HG03575 (cell line): ENCODE measurements at regions not wholly inside any gene's neighbourhood (a gene's known extent, or its start where the extent isn't known, plus 50 kb on each side); places are given as distances from the start of the nearest gene placed in this dataset.

Source experiments
- ATAC-seq: cut with Tn5 transposase; IDR thresholded peaks from one replicate; pipeline ENCODE4 v1.9.1; 2021; ENCODE audit not compliant: unreplicated experiment, insufficient number of reproducible peaks, low FRiP score; ENCODE audit errors: extremely low read depth

DNA sequence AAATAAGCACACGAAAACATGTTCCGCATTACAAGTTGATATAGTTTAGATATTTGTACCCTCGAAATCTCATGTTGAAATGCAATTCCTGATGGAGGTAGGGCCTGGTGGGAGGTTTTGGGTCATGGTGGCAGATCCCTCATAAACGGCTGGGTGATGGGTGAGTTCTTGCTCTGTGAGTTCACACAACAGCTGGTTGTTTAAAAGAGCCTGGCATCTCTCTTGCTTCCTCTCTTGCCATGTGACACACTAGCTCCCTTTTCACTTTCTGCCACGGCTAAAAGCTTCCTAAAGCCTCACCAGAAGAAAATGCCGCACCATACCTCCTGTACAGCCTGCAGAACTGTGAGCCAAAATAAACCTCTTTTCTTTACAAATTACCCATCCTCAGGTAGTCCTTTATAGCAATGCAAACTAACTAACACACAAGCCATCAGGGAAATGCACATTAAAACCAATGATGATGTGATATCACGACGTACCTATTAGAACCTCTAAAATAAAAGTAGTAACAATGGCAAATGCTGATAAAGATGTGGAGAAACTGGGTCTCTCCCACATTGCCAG, 188.5 kb downstream of the ANAPC1 start:
- ATAC-seq = no peak

DNA sequence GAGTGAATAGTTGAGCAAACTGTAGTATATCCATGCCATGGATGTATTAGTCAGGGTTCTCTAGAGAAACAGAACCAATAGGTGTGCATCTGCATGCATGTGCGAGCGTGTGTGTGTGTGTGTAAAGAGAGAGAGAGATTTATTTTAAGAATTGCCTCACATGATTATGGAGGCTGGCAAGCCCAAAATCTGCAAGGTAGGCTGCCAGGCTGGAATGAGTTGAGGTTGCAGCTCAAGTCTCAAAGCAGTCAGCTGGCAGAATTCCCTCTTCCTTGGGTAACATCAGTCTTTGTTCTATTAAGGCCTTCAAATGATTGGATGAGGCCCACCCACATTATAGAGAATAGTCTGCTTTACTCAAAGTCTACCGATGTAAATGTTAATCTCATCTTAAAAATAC, 187.8 kb downstream of the ANAPC1 start:
- ATAC-seq = no peak

DNA sequence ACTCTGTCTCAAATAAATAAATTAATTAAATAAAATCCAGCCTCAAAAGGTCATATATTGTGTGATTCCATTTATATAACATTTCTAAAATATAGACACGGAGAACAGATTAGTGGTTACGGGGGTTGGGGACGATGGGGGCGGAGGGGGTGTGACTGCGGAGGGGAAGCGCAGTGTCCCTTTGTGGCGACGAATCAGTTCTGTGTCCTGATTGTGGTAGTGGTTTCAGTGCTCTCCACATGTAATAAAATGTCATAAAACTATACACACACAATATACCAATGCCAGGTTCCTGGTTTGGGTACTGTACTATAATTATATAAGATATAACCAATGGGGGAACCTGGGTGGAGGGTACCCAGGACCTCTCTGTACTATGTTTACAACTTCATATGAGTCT, 186.4 kb downstream of the ANAPC1 start:
- no peak for ATAC-seq

DNA sequence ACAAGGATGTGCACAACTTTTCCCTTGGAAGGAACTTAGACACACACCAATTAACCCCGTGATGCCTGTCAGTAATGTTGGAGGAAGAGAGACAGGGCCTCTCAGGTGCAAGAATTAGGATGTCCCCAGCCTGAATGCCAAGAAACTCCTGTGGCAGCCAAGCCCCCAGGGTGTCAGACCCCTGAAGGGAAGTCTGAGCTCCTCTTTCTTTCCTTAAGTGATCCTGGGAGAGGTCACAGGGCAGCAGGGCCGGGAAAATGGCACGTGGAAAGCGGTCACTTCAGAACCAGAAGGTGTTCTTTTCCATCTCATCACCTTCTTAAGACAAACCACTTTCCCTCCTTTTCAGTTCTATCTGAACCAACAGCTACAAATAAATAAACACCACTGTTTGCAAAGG, 185.9 kb downstream of the ANAPC1 start:
- ATAC-seq = no peak

DNA sequence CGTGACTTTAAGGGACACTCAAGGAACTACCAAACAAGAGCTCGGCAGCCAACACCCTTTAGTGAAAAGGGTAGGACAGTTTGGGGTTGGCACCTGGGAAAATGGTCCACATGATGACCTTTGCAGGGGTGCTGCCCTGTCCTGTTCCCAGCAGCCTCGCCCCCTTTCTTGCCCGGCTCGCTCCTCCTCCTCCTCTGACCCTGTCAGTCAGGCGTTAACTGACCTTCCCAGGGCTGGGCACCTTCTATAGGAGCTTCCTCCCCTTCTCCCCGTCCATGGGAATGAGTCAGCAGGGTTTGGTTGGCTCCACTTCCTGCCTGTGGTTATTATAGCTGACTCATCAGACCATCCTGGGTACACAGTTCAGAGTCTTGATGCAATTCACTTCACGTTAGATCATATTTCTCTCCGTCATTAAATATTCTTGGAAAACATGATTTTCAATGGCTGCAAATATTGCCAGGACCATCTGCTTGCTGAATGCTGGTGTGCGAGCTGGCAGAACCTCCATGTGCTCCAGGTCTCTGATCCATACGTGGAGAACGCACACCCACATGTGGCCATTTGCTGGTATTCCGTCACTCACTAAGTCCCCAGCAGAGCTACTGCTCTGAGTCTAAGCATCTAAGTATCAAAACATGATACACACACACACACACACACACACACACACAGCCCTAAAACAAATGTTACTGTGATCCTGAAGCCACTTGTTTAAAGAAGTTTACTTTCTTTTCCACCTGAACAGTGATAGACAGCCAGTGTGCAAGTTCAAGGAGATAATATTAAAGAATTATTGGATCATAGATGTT, 185.0 kb downstream of the ANAPC1 start:
- ATAC-seq = no peak

DNA sequence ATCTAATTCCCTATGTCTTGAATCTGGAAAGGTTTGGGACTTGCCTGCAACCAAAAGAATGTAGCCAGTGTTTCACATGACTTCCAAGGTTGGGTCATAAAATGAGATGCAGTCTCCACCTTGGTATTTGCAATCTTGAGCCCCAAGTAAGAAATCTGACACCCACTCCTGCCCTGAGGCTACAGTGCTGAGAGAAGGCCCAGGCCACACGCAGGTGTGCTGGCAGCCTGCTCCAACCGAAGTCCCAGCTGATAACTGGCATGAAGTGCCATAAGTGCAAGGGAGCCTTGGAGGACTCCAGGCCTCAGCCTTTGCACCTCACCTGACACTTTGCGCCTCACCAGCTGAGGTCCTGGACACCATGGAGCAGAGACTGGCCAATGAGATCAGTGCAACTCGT, 182.7 kb downstream of the ANAPC1 start:
- no peak for ATAC-seq

DNA sequence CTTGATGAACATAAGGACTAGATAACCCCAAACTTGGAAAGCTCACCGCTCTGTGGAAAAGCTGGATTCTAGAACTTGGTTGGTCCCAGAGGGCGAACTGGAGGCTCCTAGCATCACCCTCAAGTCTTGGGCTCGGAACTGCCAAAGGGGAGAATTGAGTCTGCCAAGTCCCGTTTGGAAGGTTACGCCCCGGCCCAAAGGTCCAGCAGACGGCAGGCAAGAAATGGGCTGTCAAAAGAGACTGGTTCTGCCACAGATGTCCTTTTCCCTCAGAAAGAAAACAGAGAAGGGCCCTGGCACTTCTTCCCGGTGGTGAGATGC, 182.2 kb downstream of the ANAPC1 start:
- ATAC-seq = no peak

DNA sequence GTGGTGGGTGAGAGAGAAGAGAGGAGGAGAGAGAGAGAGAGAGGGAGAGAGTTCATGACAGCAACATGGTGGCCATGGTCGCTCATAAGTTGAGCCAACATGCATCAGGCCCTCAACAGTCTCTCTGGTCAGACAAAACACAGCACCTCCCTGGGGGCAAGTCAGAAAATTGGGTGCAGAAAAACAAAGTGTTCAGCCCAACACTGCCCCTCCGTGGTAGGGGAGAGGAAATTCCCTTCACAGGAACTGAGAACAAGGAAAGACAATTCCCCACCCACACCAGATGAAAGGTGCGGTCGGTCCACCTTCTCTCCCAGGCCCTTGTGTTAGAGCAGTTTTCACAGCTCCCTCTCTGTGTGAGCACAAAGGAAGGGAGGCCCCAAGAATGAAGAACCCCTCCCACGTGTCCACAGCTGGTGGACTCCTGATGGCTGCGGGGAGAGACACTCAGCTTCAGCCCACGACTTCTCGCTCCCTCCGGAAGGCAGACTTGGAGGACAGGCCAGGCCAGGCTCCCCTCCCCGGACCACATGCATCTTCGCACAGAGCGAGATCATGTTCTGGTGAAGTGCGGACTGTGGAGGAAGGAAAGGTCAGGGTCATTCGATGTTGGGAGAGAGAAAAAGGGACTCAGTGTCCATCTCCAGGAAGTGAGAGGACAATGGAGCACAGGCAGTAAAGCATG, 181.7 kb downstream of the ANAPC1 start:
- ATAC-seq = no peak

DNA sequence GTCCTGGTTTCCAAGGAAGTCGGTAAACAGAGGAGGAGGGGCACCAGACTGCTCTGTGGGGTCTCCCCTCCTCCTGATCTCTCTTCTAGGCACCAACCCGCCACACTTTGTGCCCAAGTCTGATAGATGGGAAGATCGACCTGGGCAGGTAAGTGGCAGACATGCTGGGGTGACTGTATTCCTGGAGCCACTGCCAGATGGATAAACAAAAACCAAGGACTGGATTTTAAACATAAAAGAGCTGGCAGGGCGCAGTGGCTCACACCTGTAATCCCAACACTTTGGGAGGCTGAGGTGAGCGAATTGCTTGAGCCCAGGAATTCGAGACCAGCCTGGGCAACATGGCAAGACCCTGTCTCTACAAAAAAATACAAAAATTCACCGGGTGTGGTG, 181.2 kb downstream of the ANAPC1 start:
- no peak for ATAC-seq

DNA sequence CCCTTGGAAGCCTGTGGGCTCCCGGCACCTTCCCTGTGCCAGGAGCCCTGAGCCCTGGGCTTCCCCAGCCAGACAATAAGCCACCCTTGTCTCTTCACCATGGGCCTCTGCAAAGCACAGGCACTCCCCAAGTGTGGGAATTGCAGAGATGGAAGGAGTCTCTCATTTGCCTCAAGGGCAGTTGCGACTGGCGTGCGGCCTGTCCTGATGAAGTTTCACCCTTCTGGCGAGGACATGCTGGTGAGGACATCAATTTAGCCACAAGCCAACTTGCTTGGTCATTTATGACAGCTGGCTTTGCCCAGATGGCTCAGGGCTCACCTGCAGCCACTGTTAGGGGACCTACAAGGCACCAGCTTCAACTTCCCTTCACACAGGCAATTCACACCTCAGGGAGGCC, 180.2 kb downstream of the ANAPC1 start:
- ATAC-seq = no peak

DNA sequence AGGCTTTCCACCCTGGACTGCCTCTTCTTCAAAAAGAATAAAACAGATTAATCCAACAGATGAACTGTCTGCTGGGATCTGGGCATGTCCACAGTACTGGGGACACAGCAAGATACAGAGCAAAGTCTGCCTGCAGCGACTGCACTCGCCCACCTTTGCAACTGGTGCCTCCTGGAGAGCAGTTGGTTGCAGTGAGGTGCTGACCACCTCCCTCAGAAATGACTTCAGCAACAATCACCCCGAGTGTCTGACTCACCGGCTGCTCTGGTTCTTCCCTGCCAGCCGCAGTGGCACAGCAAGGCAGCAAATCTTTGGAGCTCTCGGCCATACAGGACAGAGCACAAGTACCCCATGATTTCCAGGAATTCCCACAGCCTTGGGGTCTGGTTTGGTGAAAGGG, 179.7 kb downstream of the ANAPC1 start:
- no peak for ATAC-seq

DNA sequence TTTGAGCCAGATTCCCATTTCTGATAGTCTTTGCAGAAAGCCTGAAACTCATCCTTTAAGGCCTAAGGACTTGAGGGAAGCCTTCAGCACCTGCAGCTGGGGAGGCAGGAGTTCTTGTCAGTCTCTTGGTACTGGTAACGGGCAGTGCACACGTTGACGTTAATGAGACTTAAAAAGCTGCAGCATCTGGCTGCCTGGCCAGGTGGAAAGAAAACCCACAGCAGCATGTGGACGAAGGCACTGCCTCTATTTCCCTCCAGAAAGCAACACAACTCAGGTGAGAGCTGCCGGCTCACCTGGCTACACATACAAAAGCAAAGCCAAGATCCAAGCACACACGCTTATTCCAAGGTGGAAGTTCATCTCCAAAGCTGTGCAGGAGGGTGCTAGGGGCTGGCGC, 178.8 kb downstream of the ANAPC1 start:
- ATAC-seq = no peak

DNA sequence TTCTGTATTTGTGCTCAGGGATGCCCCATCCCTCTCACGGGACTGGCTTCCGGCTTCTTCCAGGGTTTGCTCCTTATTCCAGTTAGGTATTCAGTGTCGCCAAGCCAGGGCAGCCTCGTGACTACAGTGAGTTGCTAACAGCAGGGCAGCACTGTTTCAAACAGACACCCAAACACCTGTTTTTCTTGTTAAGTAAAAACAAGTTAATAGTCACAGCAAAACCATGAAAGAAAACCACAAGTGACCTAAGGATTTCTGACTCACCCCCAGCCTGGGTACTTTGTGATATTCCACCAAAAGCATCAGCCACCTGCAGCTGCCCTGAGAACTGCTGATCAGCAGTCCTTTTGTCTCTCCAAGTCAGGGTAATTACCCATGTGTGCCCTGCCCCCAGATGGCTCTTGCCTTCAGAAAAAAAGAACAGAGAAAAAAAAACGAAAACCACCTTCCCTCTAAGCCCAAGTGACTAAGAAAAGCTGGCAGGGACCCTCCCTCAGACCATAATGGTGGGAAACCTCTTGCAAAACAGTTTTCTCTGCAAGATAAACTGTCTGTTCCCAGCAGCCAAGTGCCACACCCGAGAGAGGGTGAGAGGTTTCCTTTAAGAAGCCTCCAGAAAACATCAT, 178.2 kb downstream of the ANAPC1 start:
- ATAC-seq = peak; percentile 72

DNA sequence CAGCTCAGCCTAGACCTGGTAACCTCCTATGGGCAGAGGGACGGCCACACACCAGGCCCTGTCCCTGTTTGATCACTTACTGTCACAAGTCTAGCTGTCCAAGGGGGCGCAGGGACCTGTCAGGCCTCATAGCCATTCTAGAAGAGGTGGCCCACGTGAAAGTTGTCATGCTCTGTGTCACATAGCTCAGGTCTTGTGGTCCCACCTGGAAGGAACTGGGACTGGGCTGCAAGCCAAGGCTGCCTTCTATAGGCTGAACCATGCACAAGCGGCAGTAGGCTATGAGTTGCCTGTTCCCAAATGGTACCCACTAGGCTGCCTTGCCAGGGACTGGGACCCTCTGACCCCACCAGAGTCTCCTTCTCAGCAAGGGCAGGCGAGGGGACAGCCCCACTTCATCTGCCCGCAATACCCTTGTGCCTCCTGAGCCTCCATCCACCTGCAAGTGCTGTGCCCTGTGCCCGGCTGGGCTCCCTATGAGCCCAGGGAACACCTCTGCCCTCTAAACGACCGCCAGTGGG, 177.5 kb downstream of the ANAPC1 start:
- no peak for ATAC-seq

DNA sequence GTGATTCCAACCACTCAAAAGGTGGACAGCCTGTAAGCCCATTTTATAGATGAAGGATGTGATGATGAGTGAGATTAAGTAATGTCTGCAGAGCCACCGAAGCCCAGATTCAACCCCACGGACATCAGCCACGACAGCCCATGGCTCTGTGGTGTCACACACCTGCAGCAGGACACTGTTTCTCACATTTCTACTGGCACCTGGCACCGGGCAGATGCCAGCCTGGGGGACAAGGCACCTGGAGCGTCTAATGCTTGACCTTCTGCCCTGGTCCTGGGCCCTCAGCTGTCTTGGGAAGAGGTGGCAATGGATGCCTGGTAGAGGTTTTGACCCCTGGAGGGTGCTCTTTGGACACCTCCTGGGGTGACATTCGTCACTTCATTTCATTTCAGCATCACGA, 176.3 kb downstream of the ANAPC1 start:
- no peak for ATAC-seq

DNA sequence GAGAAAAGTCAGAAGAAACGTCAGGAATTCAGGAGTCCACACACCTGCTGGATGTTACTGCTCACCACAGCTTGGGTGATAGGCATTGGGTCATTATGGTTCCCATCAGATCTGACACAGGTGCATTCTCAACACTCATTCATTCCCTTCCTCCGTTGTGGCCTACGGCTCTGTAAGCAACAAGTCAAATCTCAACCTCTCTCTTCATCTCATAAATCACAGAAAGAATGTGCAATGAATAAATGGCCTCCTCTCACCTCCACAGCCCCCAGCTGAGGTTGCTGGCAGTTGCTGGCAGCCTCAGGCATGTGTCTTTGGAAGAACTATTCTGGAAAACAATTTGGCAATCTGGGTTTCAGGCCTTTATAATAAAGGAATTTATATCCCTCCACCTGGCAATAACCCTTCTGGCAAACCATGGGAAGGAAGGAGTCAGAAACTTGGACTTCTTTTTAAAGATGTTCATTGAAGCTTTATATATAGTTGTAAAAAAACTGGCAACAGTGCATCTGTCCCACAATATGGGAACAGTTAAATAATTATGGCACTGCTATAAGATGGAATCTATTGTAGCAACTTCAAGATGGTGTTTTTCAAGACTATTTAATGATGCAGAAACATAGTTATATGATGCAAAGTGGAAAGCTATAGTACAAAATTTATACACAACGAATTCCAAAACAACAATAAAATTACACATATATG, 175.4 kb downstream of the ANAPC1 start:
- no peak for ATAC-seq

DNA sequence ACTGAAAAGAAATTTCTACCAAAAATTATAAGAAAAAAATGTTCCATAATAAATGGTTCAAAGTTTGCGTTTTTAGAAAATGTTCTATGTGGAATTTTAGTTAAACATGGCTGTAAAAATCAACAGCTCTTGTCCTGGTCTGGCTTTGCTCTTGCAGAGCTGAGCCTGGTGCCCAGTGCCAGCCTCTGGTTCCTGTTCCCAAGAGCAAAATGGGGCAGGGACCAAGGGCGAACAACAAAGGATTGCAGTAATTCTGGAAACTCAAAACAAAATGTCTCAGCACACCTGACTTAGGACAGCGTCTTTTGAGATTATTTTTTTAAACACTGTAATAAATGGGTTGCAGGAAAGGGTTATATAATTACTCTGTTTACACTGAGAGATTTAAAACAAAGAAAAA, 174.7 kb downstream of the ANAPC1 start:
- no peak for ATAC-seq

DNA sequence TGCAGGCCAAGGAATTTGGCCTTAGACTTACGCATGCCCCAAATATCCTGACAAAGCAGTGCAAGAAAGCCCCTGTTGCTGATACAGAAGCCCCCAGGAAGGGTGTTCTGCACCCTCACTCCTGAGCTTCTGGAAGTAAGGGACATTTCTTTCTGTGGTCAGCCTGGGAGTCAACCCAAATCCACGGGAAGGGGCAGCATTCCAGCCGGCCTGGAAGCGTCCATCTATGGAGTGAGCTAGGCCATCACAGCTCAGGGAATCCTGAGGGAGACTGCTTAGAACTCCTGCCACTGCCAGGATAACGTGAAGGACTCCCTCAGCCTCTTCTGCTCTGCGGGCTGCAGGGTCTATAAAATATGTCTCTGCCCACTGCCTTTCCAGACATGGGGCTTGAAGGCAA, 173.9 kb downstream of the ANAPC1 start:
- ATAC-seq = no peak

DNA sequence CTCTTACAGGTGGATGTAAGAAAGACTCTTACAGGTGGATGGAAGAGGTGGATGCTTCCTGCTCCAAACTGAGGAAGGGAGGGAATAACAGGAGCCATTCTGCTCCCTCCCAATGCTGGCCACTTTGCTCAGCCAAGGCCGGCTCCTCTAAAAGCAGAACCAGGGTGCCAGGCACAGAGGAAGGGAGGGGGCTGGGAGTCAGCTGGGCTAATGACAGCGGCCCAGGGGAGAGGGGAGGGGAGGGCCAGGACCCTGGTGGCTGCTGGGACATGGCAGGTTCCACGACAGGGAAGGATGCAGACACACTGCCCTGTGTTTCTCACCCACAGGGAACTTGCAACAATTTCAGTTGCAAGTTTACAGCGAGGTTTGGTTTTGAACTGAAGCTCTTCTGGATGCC, 173.4 kb downstream of the ANAPC1 start:
- no peak for ATAC-seq
